NCI-H128 (cell line): ENCODE measurements at regions not wholly inside any gene's neighbourhood (a gene's known extent, or its start where the extent isn't known, plus 50 kb on each side); places are given as distances from the start of the nearest gene placed in this dataset.
"Not testable (repeated sequence)": the region's sequence is repeated elsewhere in the genome, so short reads cannot be mapped to it uniquely, and the experiment has no call there.

Experiments
- DNase-seq: peaks from one replicate; lab custom pipeline; 2025; ENCODE audit not compliant: unreplicated experiment; lab: John Stamatoyannopoulos, UW

DNA sequence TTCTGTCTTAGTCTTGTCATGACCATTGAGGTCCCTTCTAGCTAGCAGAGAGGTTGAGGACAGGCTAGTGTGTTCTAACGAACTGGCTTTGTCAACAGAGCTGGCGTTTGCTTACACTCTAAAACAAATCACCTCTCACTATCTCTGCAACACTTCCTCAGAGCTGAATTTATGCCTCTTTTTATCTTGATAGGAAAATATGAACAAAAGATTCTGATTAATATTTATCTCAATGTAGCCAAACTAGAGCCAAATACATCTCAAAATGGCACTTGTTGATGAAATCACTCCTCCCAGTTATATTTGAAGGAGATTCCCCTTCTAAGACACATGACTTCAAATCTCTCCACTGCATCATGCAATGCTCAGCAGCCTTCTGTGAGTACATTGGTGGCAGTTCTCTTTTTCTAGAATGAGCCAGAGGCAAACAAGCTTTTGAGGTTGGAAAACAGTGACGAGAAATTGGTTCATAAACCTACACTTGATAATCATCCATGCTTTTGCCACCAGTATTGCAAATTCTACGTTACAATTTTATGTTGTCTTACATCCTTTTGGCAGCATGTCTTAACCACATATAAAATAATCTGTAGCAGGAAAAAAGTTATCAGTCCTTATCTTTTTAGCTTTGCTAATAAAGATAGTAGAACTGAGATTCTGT, 615.7 kb upstream of the CITED2 start:
- no peak for DNase-seq

DNA sequence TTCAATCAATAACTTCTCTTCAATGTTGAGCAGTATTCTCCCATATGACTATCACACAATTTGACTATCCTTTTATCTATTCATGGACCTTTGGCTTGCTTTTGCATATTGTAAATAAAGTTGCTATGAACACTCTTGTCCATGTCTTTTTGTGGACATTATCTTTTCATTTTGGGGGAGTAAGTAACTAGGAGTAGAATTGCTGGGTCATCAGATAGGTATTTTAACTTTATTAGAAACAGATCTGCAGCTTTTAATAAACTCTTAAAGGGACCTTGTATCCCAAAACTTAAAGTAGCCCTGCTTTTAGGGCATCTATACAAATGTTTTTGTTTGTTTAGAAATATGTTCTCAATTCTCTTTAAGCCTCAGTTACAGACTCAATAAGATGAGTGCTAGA, 614.2 kb upstream of the CITED2 start:
- no peak for DNase-seq

DNA sequence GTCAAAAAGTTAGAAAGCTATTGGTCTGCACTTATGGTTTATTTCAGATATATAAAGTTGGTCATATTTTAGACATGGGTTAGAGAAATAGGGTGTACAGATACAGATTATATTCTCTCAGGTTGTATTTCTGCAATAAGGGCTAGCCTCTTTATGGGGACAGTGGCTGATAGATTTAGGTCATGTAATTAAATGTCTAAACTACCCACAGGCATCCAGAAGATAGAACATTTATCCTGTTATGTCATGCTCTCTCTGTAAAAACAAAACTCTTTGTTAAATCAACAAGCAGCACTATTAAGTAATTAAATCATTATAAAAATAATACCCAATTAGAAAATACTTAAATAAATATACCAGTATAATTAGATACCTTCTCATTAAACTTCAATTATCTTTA, 612.6 kb upstream of the CITED2 start:
- DNase-seq: no peak

DNA sequence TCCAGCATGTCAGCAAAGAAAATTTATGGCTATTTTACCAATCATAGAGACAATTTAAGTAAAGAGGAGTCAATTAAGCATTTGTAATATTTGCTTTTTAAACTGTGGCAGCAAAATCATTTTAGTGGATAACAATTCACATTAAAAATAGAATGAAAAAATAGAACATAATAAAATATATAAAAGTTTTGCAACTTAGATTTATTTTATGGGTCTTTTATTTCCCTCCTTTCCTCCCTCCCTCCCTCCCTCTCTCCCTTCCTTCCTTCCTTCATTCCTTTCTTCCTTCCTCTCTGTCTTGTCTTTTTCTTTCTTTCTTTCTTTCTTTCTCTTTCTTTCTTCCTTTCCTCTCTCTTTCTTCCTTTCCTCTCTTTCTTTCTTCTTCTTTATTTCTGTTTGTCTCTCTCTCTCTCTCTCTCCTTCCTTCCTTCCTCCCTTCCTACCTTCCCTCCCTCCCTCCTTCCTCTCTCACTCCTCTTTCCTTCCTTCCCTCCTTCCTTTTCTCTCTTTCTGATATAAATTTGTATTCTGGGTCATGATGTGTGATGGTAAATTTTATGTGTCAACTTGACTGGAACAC, 610.9 kb upstream of the CITED2 start:
- no peak for DNase-seq

DNA sequence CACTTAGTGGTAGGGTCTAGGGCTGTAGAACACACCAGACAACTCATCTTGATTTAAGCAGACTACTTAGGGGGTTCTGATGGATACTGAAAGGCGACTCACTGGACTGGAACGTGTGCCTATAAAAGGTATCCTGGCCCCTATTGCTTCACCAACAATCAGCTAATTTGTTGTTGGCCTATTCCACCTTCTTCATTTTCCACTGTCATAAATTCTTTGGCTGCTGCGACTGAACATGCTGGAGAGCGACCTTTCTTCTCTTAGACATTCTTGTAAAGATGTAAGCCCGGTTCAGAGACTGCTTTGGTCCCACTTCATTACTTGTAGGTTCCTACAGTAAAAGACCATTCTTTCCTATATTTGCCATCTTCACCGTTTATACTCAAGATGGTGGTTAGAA, 609.9 kb upstream of the CITED2 start:
- no peak for DNase-seq

DNA sequence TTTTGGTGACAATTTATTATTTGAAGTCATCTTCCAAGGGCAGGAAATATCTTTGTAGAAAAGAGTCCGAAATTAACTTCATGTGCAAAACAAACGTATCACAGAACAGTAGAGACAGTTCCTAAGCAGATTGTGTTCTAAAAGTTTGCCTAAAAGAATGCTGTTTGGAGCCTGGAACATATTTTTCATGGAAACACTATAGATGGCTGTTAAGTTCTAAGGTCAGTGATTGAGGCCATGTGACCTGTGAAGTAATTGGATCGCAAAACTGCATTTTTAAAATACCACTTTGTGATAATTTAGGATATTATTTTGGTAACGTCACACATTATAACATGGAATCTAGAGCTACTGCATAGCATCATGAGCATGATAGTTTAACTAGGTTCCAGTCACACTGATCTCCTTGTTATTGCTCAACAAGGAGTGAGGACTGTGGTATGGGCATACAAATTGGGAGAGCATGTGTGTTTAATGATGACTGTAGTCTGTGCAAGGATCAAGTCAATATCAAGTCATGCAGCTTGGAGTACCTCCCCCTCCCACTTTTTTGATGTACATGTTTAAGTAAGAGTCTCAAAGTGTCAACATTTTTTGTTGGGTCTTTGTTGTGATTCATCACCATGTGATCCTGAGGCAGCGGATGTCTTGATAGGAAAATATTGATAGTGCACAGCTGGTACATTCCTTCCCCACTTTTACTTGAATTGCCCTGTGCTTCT, 609.3 kb upstream of the CITED2 start:
- no peak for DNase-seq

DNA sequence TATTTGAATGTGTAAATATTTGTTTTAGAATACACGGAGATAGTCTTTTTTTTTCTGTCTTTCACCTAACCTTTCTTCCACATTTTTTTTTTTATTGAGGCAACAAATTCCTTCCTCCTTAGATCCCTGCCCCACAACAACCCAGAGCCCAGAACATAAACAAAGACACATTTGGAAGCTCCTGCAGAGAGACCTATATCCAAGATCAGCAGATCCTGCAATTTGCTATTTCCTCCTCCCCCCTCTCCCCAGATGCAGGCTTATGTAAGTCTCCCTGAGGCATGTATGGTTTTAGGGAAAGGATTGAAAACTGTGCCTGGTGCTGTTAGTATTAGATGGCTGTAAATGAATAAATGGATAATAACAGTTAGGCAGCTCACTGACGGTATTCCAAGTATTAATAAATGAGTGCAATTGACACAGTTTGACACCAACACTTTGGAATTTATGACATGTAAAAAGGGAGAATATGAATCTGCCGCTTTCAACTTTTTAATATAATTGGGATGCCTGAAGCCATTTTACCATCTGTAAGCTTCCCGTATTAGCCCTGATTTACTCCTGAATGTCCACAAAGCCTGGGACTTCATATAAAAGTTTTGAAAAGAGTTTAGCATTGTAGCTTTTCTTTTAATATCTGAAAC, 608.3 kb upstream of the CITED2 start:
- DNase-seq: no peak

DNA sequence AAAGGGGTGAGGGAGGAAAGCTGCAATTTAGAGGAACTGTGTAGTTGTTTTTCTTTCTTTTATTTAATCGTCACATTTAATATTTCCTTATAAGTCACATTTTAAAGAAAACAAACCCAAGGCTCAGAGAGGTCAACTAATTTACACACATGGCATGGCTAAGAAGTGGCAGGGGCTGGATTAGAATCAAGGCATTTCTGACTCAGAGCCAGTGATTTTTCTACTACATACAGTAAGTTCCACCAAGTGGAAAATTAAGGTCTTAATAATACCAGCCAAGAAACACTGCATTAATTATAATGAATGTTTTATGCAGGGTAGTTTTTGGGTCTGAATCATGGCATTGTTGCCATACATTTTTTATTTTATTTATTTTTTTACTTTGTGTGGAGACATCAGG, 607.7 kb upstream of the CITED2 start:
- no peak for DNase-seq

DNA sequence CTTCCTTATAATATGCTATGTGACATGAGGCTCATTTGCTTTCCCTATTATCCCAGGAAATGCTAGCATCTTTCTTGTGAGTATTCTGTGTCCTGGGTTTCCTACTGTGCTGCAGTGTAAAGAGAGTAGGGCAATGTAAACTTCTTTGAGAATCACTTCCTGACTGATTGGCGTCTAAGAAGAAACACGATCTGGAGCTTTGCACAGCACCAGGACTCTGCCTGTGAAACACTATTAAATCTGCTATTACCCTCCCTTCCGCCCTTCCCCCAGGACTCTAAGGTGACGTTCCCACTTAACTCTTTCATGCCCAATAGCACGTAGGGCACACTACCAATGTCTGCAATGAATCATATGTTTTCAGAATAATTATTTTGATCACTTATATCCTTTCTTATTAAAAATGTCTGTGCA, 607.3 kb upstream of the CITED2 start:
- DNase-seq: peak; percentile 10

DNA sequence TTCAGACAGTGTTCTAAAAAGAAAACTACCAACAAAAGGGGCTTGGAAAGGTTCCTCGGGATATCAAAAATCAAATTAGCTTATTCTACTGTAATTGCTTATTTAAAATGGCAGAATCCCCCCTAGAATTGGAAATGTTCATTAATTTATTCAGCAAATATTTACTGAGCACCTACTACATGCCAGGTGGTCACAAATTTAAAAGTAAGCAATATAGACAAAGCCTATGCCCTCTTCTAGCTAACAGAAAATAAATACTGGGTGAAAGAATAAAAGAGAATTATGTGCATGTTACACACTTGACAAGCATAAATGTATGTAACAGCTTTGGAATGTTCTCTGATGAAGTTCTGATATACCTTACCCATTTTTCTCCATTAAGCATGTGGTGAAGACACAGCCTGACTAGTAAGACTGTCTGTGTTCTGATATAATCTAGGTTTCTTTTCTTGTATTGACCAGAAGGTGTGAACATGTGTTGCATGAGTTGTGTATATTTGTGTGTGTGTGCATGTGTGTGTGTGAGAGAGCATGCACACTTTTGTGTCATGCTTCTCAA, 606.7 kb upstream of the CITED2 start:
- no peak for DNase-seq

DNA sequence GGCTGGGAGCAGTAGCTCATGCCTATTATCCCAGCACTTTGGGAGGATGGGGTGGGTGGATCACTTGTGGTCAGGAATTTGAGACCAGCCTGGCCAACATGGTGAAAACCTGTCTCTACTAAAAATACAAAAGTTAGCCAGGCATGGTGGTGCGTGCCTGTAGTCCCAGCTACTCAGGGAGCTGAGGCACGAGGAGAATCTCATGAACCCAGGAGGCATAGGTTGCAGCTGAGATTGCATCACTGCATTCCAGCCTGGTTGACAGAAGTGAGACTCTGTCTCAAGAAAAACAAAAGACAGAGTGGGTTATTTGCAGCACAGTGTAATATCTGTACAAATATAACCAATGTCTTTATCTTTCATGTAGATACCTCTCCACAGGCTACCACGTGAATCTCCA, 606.2 kb upstream of the CITED2 start:
- DNase-seq: not testable (repeated sequence)

DNA sequence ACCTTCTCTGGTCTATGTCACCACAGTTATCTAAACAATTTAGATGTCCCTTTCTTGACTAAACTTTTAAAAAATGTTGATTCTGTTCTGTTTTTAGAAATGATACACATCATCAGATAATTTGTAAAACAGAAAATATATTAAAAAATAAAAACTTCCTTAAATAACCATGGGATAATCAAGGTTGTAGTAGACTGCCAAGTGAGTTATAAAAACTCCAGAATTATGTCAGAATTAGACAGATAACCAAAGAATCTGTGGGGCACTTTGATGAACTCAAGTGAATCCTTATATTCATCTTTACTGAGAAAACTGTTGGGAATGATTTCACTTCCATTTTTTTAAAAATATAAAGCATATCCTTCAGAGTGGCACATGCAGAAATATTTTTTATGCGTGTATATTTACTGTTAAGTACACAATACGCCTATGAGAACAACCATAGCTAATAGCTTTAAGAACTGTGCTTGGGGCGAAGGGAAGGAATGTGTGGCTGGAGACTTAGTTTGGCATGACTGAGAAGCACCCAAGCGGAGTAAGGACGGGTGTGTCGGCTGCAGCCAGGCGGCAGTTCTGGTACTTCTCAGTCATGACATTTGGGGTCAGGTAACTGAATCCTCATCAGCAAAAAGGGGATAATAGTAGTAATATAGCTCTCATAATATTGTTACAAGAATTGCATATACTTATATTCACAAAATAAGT, 604.7 kb upstream of the CITED2 start:
- DNase-seq: no peak

DNA sequence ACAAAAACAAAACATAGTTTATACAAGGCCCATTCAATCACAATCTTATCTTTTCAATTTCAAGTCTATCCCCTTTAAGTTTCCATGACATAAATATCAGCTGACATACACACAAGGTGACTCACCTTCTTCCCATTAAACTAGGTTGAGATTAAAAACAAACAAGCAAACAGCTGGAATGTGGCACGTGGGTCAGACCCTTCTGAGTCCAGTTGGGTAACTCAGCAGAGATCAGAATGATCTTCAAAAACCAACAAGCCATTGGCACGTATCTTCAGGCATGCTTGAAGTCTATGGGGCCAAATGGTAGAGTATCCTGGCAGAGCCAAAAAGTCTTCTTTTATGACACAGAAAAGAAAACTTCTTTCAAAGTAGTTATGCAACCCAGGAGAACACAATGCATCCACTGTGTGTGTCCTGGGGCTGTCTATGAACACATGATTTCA, 603.5 kb upstream of the CITED2 start:
- DNase-seq: no peak

DNA sequence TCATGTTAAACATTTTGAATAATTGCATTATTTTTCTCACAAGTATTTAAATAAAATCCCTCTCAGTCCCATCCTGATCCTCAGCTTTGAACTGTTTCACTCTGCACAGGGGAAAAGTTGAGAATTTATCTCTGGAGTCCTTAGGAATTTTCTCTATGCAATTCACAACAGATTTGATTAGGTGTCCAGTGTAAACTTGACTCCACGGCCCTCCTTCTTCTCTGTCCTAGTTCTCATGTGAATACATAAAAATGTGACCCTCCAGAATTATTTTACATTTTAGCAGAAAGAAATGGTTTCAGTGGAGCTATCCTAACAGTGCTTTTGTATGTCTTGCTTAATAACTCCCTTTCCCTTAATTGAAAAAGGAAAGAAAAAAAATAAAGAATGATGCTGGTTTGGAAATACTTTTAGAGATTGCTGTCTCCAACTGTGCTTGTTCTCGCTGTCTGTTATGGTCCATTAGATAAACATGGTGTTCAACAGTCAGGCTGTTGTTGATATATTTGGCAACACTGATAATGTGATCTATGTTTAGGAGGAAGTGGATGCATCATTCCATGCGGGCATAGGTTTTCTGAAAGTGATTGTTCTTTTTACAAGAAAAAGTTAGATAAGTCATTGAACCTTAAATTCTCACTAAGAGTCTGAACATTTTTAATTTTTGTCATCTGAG, 599.4 kb upstream of the CITED2 start:
- no peak for DNase-seq

DNA sequence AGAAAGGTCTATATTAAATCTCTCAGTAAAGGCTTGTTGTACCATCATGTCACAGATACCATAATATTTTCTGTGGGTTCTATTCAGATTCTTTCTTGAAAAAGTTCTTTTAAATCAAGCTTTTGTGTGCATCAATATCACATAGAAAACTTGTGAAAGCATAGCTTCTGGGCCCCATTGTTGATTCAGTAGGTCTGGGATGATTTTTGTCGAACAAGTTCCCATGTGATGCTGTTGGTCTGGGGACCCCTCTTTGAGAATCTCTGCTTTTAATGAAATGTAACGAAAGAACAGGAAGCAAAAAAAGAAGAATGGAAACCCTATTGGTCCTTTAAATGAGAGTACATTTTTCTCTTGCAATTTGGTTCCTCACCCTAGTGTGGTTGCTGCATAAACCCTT, 597.7 kb upstream of the CITED2 start:
- DNase-seq: no peak

DNA sequence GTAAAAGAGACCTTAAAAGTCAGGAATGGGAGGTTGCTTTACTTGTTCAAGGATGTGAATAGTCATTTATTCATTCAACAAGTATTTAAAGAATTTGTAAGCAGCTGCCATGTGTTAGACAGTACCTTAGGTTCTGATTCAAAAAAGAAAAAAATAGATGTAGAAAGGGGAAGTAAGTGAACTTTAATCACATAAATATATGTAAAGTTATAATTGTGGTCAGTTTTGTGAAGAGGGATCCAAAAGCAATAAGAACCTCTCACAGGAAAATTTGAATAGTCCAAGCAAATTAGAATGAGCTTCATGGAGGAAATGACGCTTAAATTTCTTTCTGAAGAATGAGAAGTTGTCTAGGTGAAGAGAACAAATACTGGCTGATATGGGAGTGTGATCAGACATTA, 596.1 kb upstream of the CITED2 start:
- DNase-seq: no peak

DNA sequence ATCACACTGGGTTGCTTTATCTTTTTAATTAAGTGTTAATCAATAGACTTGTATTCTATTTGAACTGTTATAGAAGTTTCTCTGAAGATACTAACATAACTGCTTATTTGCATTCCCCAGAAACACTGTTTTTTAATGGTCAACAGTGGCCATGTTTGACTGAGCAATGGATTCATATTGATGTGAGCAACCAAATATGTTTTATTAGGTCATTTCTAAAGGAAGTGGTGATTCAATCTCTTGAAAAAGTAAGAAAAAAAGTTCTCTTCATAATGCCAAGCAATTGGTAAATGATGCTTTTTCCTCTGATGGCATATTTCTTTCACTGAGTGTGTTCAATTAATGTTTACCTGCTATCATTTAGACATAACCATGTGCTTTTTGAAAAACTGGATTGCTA, 593.0 kb upstream of the CITED2 start:
- no peak for DNase-seq

DNA sequence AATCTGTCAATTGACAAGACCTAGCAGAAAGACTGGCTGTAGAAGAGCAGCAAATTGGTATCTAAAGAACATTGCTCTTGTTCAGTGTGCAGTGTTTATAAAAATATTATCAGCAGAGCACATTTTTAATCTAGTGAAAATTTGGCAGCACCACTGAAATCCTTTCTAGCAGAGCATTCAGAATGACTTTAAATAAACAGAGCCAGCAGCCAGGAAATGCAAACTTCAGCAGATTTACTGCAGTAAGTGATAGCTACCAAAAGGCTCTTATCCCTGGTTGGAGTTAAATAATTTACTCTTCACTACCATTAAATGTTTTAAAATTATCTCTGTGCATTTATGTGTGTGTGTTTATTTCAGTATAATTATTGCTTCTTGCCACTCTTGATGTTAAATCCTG, 590.9 kb upstream of the CITED2 start:
- no peak for DNase-seq

DNA sequence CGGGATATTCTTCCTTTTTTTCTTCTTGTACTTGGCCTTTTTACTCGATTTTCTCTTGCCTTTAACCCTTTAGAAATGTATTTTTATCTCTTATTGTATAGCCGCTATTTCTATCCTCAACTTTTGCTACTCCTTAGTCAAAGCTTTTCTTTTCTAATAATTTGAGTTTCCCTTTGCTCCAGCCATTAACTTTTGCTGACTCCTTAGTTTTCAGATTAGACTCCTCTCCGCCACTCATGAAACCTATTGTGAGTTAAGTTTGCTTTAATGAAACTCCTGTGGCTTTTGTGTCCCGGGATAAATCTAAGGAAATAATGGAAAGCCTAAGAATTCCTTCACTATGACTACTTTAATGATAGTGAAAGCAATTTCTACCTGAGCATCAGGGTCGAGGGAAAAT, 590.3 kb upstream of the CITED2 start:
- no peak for DNase-seq

DNA sequence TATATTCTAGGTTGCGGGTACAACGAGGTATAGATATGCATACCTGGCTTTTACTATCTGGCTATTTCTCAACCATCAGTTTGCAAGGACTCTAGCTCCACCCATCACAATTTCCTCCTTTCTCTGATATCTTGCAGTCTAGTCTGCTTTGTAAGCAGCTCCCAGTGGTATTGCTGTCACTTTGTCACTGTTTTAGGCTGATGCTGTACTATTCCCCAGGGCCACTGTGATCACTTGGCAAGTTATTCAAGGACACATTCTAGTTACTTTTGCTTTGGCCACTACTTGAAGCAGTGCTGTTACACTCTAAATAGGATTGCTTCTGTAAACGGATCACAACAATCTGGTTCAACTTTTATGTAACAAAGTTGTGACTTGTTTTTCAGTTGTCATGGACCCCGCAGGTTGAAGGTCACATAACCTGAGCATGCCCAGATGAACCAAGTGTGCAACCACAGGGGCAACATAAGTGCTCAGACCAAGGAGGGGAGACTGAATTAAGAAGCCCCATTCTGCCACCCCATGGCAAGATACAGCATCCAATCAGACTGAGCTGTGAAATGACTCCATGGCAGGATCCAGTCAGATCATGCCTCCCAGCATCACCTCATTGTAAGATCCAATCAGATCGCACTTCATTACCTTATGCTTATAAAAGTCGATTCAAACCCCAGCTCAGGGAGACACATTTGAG, 588.4 kb upstream of the CITED2 start:
- no peak for DNase-seq
